ENCODE measurements at regions not wholly inside any gene's neighbourhood (a gene's known extent, or its start where the extent isn't known, plus 50 kb on each side); places are given as distances from the start of the nearest gene placed in this dataset.

GRCh38 chrX:39049975-39050374, 248.7 kb downstream of the MID1IP1 start:
- no peaks in the 10 kb centered on the region for H3K27me3 ChIP-seq
- H3K4me3 ChIP-seq, result no peak overlapping the region
- H3K9me3 ChIP-seq, result no peaks in the 10 kb centered on the region
- peaks cover 82% of the 10 kb centered on the region for H3K4me1 ChIP-seq
- no peak for TF ChIP-seq CTCF (IDR thresholded peaks at IDR 0.05)
- no peak for TF ChIP-seq POLR2A (IDR thresholded peaks at IDR 0.05)
- H3K27ac ChIP-seq, result peak overlapping the region in 2 of 4 donors; percentile 47
- H3K36me3 ChIP-seq (replicated peaks in 1 of 2; ENCODE audit: insufficient read depth in 1 of 2, low read depth in 2 of 2), result no peaks in the 10 kb centered on the region
- 46 to 55% methylated on average over 2 of the region's 2 CpGs for WGBS, 2 donors
- ATAC-seq (no peak), DNase-seq (no peak)
- intact Hi-C loops (cut with DNase I), result no loop called here

DNA sequence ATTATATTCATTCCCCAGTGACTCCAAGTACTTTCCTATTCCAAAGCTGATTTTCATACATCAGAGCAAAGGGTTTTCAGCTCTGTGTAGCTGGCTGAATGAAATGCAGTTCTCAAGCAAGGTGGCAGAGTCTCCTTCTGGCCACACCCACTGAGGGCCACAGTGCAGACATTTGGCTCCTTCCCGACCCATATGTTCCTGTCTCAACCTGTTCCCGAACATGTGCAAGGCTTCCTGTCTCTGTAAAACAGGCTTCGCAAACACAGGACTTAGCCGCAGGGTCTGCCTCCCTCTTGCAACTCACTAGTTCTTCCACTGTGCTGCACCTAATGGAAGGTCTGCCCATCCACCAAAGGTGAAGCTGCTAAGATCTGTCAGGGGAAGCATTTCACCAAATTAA, 249.2 kb downstream of the MID1IP1 start:
- H3K36me3 ChIP-seq (replicated peaks in 1 of 2; ENCODE audit: insufficient read depth in 1 of 2, low read depth in 2 of 2), result no peaks in the 10 kb centered on the region
- DNase-seq (peak; percentile 44 to 67 (median 57)), ATAC-seq (peak; percentile 70)
- no peaks in the 10 kb centered on the region for H3K27me3 ChIP-seq
- H3K4me1 ChIP-seq, result peaks cover 82% of the 10 kb centered on the region
- 23 to 54% methylated on average over 3 to 4 of the region's 4 CpGs for WGBS, 2 donors
- H3K27ac ChIP-seq, result peak overlapping the region in 2 of 4 donors; percentile 47
- TF ChIP-seq CTCF (IDR thresholded peaks at IDR 0.05) (no peak), POLR2A (IDR thresholded peaks at IDR 0.05) (no peak)
- no peaks in the 10 kb centered on the region for H3K9me3 ChIP-seq
- intact Hi-C loops (cut with DNase I), result no loop called here
- no peak overlapping the region for H3K4me3 ChIP-seq

- H3K36me3 ChIP-seq (replicated peaks in 1 of 2; ENCODE audit: insufficient read depth in 1 of 2, low read depth in 2 of 2), result no peaks in the 10 kb centered on the region
- peaks cover 78% of the 10 kb centered on the region for H3K4me1 ChIP-seq
- no peaks in the 10 kb centered on the region for H3K9me3 ChIP-seq
- H3K27ac ChIP-seq, result peak overlapping the region in 1 of 4 donors; percentile 11
- 90 to 94% methylated on average over 2 of the region's 2 CpGs for WGBS, 2 donors
- TF ChIP-seq POLR2A (IDR thresholded peaks at IDR 0.05) (no peak), CTCF (IDR thresholded peaks at IDR 0.05) (no peak)
- intact Hi-C loops (cut with DNase I), result no loop called here
- H3K4me3 ChIP-seq, result no peak overlapping the region
- DNase-seq (no peak), ATAC-seq (no peak)
- H3K27me3 ChIP-seq, result no peaks in the 10 kb centered on the region
Observed at GRCh38 chrX:39052751-39053150, 251.5 kb downstream of the MID1IP1 start.

DNA sequence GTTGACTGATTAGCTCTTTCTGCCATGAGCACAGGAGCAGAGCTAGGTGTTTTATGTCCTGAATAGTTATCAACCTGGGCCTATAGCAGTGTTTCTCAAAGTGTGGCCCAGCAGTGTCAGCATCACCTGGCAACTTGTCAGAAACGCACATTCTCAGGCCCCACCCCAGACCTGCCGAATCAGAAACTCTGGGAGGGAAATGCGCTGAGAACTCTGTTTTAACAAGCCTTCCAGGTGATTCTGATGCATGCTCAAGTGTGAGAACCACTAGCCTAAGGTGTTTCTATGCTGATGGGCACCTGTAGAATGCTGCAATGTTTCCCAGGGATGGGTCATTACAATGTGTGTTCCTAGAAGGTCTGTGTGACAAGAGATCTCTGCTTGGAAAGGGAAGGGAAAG, 257.5 kb downstream of the MID1IP1 start:
- H3K36me3 ChIP-seq (replicated peaks in 1 of 2; ENCODE audit: insufficient read depth in 1 of 2, low read depth in 2 of 2), result no peaks in the 10 kb centered on the region
- intact Hi-C loops (cut with DNase I), result no loop called here
- DNase-seq, result peak in 2 of 4 donors; percentile 16 to 21
- peaks cover 72% of the 10 kb centered on the region for H3K4me1 ChIP-seq
- TF ChIP-seq CTCF (IDR thresholded peaks at IDR 0.05) (no peak), POLR2A (IDR thresholded peaks at IDR 0.05) (no peak)
- no peak for ATAC-seq
- no peaks in the 10 kb centered on the region for H3K27me3 ChIP-seq
- no peak overlapping the region for H3K4me3 ChIP-seq
- no peaks in the 10 kb centered on the region for H3K9me3 ChIP-seq
- WGBS, 2 donors, result 19% methylated on average over 3 of the region's 3 CpGs; no CpG with 5 or more reads in 1 of the 2 donors
- H3K27ac ChIP-seq, result peak overlapping the region in 2 of 4 donors; percentile 25 to 36

DNA sequence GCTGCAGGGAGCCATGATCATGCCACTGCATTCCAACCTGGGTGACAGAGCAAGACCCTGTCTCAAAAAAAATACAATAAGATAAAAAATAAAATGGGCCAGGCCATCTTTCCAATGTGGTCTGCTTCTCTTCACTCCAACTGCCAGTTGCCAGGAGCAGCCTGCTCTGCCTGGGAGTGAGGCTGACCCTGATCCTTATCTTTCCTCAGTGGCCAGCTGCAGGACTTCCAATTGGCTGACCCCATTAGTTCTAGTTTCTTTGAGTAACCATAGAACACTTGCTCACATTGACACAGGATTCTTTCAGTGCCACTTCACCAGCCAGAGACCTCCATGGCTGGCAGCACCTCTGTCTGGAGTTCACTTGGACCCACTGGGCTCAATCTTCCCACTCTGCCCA, 258.6 kb downstream of the MID1IP1 start:
- no peaks in the 10 kb centered on the region for H3K36me3 ChIP-seq (replicated peaks in 1 of 2; ENCODE audit: insufficient read depth in 1 of 2, low read depth in 2 of 2)
- H3K27me3 ChIP-seq, result no peaks in the 10 kb centered on the region
- intact Hi-C loops (cut with DNase I), result no loop called here
- no peaks in the 10 kb centered on the region for H3K9me3 ChIP-seq
- ATAC-seq, result no peak
- no peak for DNase-seq
- TF ChIP-seq CTCF (IDR thresholded peaks at IDR 0.05) (no peak), POLR2A (IDR thresholded peaks at IDR 0.05) (no peak)
- no peak overlapping the region for H3K4me3 ChIP-seq
- peaks cover 70% of the 10 kb centered on the region for H3K4me1 ChIP-seq
- H3K27ac ChIP-seq, result no peak overlapping the region

Data from body of pancreas (tissue), 4 donors.